GM18520 (cell line): ENCODE measurements at regions not wholly inside any gene's neighbourhood (a gene's known extent, or its start where the extent isn't known, plus 50 kb on each side); places are given as distances from the start of the nearest gene placed in this dataset.

Source experiments
- ATAC-seq: cut with Tn5 transposase; IDR thresholded peaks from one replicate; pipeline ENCODE4 v1.9.1; 2021; ENCODE audit not compliant: unreplicated experiment

DNA sequence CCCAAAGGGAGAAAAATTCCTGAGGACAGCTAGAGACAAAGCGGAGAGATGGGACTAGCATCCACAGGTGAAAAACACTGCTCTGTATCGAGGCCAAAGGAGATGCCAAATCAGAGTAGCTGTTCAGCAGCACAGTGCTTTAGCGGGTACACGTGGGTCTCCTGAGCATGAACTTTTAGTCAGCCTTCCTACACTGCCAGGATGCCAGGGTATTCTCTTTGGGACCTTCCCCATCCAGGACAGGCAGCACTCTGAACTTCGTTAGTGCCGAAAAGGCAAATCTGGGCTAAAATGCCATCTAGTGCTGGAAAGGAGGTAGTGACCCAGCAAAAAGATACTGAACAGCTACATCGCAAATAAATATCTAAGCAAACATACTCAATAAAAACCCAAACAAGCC lies 64.9 kb downstream of the C6orf58 start:
- peak; percentile 73 for ATAC-seq
